Mononuclear cell (primary cell): ENCODE measurements at regions not wholly inside any gene's neighbourhood (a gene's known extent, or its start where the extent isn't known, plus 50 kb on each side); places are given as distances from the start of the nearest gene placed in this dataset.

Source experiments
- H3K27me3 ChIP-seq: 2 replicates; pipeline ENCODE4 v1.6.0; 2011; ENCODE audit warnings: low read length, control low read depth; ENCODE audit not compliant: insufficient read depth
- H3K4me1 ChIP-seq: 2 replicates; pipeline ENCODE4 v1.5.1; 2011; ENCODE audit warnings: mild to moderate bottlenecking, low read length, control low read depth; ENCODE audit not compliant: insufficient read depth
- H3K4me3 ChIP-seq: 2 replicates; pipeline ENCODE4 v1.5.1; 2011; ENCODE audit warnings: mild to moderate bottlenecking, low read length, moderate library complexity
- H3K9me3 ChIP-seq: 2 replicates; pipeline ENCODE4 v1.5.1; 2011; ENCODE audit warnings: low read depth, mild to moderate bottlenecking, control low read depth, low read length

DNA sequence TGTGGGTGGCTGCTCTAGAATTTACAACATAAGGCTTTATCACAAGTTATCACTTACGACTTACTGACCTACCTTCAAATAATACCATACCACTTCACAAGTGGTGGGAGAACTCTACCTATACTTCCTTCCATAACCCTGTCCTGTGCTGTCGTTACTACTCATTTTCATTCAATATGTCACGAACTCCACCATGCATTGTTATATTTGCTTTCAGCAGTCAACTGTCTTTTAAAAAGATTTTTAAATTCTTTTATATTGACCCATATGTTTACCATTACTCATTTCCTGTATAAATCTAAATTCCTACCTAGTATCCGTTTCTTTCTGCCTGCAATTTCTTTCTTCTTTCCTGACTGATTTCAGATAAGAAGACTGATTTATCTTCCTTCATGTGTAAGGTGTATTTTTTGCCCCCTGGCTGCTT, 200.0 kb downstream of the KLF12 start:
- H3K4me3 ChIP-seq: no peak overlapping the region
- H3K27me3 ChIP-seq: no peaks in the 10 kb centered on the region
- peaks cover 3% of the 10 kb centered on the region for H3K4me1 ChIP-seq
- no peaks in the 10 kb centered on the region for H3K9me3 ChIP-seq

DNA sequence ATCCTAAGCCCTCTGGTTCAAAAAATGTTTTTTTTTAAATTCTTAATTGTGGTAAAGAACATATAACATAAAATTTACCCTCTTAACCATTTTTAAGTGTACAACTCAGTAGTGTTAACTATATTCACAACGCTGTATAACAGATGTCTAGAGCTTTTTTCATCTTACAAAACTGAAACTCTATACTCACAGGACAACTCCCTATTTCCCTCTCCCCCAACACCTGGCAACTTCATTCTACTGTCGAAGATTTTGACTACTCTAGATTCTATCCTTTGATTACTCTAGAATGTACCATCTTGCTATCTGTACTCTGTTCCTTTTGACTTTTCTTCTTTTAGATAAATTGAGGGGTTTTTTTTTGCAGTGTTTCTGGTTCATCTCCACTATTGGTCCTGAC, 200.4 kb downstream of the KLF12 start:
- Histone ChIP-seq H3K9me3 (no peaks in the 10 kb centered on the region), H3K4me3 (no peak overlapping the region), H3K4me1 (peaks cover 3% of the 10 kb centered on the region), H3K27me3 (no peaks in the 10 kb centered on the region)

DNA sequence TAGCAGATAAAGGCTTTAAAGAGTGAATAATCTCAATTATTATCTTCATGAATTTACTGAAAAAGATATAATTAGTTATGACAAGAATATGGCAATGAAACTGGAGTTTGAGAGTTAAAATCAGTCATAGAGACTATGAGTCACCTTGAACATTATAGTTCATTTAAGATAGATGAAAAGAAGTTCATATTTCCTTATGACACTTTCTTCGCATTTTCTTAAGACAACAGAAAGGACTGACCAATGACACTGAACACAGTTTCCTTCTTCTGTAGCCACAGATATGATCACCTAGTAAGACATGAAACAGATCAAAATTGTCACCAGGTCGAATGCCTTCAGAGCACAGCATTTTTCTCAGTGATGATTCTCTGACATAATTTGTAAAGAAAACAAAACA, 202.1 kb downstream of the KLF12 start:
- Histone ChIP-seq H3K9me3 (no peaks in the 10 kb centered on the region), H3K4me3 (no peak overlapping the region), H3K4me1 (peaks cover 3% of the 10 kb centered on the region), H3K27me3 (no peaks in the 10 kb centered on the region)

DNA sequence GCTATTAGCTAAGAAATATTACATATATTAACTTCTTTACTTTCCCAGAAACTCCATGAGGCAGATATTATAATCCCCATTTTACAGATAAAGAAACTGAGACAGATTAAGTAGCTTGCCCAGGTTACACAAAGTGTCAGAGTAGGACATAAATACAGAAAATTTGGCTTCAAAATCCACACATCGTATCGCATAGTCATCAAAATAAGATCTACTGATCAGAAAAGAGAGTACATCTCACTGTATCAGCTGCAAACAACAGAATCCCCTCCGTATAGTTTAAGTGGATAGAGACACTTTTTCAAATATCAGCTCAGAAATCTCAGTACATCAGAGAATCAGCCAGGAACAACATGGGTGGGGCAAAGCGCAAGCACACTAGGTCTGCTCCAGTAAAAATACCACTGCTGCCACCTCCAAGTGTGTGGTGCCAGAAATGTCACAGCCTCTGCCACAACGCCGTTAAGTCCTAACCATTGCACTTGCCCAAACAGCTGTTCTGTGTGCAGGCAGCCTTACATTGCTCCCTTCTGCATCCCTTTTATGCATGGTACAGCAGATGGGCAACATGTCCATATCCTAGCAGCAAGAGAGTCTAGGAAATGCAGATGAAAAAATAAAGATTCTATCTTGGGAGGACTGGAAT, 204.8 kb downstream of the KLF12 start:
- Histone ChIP-seq H3K9me3 (no peaks in the 10 kb centered on the region), H3K4me1 (peaks cover 3% of the 10 kb centered on the region), H3K27me3 (no peaks in the 10 kb centered on the region), H3K4me3 (no peak overlapping the region)

DNA sequence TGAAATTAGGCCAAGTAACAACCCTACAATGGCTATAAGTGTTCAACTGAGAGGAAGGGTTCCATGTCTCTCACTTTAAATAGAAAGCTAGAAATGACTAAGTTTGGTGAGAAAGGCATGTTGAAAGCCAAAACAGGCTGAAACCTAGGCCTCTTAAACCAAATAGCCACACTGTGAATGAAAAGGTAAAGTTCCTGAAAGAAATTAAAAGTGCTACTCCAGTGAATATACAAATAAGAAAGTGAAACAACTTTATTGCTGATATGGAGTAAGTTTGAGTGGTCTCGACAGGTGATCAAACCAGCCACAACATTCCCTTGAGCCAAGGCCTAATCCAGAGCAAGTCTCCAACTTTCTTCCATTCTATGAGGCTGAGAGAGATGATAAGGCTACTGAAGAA, 209.6 kb downstream of the KLF12 start:
- H3K4me3 ChIP-seq: no peak overlapping the region
- peaks cover 2% of the 10 kb centered on the region for H3K4me1 ChIP-seq
- H3K27me3 ChIP-seq: no peaks in the 10 kb centered on the region
- H3K9me3 ChIP-seq: no peaks in the 10 kb centered on the region

DNA sequence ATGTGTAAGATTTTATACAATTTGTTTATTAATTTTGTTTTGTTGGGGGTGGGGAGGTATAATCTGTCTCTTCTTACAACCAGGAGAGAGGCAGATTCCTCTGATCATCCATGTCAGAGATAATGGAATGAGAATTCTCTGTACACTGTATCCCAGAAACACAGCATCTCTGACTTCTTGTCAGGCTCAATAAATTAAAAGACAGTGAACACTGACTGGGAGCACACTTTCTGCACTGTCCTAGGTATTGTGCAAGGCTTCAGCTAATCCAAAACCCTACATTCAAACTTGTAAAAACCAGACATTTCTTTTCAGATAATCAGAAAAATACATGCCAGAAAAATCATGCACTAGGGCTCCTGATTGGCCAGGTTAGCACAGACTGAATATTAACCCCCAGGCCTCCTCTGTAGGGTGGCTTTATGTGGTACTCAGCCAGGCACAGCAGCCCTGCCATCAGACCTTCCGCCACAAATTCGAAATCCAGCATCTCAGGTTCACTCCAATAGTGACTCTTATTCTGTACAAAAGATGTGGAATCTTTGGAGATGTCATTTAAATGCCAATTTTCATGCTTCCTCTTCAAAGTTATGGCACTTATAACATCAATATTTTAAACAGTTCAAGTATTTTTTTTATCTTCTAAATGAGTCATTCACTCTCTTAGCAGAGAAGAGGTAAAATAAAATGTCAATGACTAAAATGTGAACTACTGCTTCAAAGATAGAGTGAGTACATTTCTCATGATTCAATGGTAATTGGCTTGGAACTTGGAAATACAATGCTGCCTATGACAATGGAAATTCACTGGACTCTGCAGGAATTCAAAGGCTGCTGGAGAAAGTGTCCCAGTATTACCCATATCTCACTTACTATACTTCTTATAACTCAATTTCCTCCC, 211.5 kb downstream of the KLF12 start:
- Histone ChIP-seq H3K4me1 (no peaks in the 10 kb centered on the region), H3K27me3 (no peaks in the 10 kb centered on the region), H3K4me3 (no peak overlapping the region), H3K9me3 (no peaks in the 10 kb centered on the region)

DNA sequence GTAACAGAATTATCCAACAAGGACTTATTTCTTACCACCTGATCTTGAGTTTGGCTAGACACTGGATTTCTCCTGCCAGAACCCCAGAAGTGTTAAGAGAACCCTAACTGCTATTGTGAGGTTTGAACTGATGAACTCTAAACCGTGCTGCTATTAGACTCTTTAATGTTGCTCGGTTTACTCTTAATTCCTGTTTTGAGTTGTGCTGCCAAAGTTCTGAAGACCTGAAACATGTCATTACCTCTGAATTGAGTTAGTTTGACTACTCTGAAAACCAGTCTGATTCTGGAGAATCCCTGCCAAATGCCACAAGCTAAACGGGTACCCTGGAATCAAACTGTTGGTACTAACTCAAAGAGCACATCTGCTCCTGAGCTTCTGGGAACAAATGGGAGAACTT, 215.5 kb downstream of the KLF12 start:
- Histone ChIP-seq H3K4me3 (no peak overlapping the region), H3K27me3 (no peaks in the 10 kb centered on the region), H3K9me3 (no peaks in the 10 kb centered on the region), H3K4me1 (no peaks in the 10 kb centered on the region)

DNA sequence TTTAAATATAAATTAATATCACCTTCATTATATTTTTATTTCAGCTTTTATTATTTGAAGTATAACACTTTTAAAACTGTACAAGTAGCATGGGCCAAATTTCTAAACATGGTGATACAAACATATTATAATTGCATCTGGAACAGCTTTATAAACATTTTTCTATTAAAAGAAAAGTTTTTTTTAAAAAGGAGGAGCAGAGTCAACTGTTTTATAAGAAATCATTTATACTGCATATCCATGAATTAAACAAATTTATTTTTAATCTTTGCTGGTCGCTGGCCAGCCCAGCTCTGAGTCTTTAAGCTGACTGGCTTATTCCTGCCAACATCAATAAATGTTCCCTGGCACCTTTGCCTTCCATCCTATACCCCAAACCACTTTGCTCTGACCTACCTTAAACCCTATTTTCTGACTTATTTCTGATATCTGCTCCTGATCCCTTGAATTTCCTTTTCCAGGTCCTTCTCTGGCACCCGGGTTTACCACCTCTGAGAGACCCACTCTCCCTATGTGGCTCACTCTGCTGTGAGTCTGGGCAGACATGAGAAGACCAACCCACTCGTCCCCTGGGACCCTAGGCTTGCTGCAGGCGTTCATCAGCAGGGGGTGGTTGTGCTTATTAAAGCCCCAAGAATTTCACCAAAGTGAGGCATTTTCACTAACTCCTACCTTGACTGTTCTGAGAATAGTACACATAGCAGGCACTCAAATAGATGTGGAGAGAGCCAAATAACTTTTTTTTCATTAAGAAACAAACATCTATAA, 220.3 kb downstream of the KLF12 start:
- H3K9me3 ChIP-seq: no peaks in the 10 kb centered on the region
- H3K4me1 ChIP-seq: no peaks in the 10 kb centered on the region
- H3K27me3 ChIP-seq: no peaks in the 10 kb centered on the region
- no peak overlapping the region for H3K4me3 ChIP-seq

DNA sequence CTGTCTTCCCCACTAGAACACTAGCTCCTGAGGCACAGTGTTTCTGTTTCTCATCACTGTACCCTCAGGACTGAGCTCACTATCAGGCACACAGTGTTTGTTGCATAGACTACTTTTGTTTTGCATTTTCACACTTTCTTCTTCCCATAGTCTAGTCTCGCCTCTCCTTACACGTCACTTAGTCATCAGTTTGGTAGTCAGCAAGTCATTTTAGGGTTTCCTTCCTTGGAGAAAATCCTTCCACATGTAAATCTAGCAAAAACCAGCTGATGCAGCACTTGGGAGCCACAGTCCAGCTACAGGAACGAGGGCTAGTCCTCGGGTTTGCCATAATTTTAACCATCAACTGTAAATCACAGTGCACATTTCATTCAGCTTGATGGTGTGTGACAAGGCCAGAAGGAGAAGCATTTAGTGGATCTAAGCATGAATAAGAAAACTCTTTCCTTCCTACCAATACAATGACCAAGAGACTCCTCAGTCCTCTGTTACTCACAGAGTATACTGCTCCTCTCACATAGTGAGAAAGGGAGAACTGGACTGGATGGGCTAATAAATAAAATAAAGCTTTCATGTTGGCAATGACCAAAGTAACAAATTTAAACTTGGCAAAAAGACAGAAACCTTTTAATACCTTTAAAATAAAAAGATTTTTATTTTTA, 221.0 kb downstream of the KLF12 start:
- no peak overlapping the region for H3K4me3 ChIP-seq
- H3K27me3 ChIP-seq: no peaks in the 10 kb centered on the region
- H3K9me3 ChIP-seq: no peaks in the 10 kb centered on the region
- H3K4me1 ChIP-seq: no peaks in the 10 kb centered on the region

DNA sequence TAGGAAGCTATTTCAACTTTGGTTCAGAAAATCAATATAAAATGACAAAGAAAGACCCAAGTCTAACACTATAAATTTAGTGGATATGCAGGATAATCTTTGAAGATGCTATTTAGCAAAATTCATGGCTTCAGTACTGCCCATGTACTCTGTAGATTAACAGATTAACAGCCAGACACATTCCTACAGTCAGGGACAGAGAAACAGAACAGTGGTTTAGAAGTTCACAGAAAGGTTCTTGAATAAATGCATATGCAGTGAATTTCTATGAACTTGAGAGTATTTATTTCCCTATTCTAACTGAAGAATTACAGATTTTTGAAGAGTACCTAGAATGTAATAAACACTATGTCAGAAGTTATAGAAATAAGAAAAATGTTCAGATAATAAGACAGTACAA, 222.8 kb downstream of the KLF12 start:
- Histone ChIP-seq H3K9me3 (no peaks in the 10 kb centered on the region), H3K4me3 (no peak overlapping the region), H3K4me1 (no peaks in the 10 kb centered on the region), H3K27me3 (no peaks in the 10 kb centered on the region)

DNA sequence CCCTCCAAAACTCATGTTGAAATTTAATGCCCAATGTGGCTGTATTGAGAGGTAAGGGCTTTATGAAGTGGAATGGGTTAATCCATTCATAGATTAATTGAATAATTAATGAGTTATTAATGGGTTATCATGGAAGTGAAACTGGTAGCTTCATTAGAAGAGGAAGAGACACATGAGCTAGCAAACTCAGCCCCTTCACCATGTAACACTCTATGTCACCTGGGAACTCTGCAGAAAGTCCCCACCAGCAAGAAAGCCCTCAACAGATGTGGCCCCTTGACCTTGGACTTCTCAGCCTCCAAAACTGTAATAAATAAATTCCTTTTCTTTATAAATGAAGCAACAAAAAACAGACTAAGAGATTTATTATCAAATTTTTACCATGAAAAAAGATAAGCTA, 223.5 kb downstream of the KLF12 start:
- H3K27me3 ChIP-seq: no peaks in the 10 kb centered on the region
- no peaks in the 10 kb centered on the region for H3K9me3 ChIP-seq
- H3K4me3 ChIP-seq: no peak overlapping the region
- H3K4me1 ChIP-seq: no peaks in the 10 kb centered on the region

DNA sequence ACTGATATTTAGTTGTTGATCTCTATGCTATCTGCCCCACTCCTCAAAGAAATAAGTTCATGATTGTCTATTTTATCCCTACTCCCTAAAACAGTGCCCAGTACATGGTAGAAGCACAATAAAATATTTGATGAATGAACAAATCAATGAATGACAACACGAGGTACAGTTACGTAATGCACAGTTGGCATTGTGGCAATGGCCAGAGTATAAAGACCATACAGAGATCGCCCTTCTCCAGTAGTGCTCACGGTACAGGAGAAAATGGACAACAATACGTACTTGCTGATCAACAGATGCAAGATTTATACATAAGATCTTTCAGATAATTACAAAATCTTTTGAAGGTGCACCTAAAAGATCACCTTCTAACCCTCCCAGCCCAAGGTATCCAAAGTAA, 225.4 kb downstream of the KLF12 start:
- no peak overlapping the region for H3K4me3 ChIP-seq
- H3K4me1 ChIP-seq: no peaks in the 10 kb centered on the region
- H3K27me3 ChIP-seq: no peaks in the 10 kb centered on the region
- no peaks in the 10 kb centered on the region for H3K9me3 ChIP-seq

DNA sequence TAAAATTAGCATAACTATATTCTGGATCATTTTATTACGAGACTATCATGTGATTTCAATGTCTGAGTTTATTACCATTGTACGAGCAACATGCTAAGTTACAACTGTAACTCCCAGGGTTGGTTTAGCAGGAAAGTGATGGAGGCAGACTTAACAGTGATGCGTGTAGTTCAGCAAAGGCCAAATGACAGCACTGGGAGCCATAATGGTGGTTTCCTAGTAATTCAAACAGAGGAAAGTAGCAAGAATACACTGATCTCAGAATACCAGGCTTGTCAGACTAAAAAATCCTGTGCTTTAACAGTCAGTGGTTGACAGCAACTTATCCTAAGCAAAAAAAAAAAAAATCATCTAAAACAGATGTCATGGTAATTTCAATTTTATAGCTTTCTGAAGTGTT, 229.6 kb downstream of the KLF12 start:
- H3K9me3 ChIP-seq: no peaks in the 10 kb centered on the region
- no peaks in the 10 kb centered on the region for H3K27me3 ChIP-seq
- no peak overlapping the region for H3K4me3 ChIP-seq
- H3K4me1 ChIP-seq: no peaks in the 10 kb centered on the region

DNA sequence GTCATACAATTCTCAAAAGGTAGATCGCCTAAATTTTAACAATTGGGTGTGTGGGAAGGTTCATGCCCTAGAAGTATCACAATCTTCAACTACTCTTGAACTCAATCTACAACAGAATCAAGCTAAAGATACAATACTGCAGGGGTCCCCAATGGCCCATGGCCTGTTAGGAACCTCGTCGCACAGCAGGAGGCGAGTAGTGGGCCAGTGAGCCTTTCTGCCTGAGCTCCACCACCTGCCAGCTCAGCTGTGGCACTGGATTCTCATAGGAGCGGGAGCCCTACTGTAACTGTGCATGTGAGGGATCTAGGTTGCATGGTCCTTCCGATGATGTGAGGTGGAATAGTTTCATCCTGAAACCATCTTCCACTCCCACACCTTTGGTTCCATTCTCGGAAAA, 230.6 kb downstream of the KLF12 start:
- H3K27me3 ChIP-seq: no peaks in the 10 kb centered on the region
- H3K4me1 ChIP-seq: no peaks in the 10 kb centered on the region
- H3K9me3 ChIP-seq: no peaks in the 10 kb centered on the region
- H3K4me3 ChIP-seq: no peak overlapping the region

DNA sequence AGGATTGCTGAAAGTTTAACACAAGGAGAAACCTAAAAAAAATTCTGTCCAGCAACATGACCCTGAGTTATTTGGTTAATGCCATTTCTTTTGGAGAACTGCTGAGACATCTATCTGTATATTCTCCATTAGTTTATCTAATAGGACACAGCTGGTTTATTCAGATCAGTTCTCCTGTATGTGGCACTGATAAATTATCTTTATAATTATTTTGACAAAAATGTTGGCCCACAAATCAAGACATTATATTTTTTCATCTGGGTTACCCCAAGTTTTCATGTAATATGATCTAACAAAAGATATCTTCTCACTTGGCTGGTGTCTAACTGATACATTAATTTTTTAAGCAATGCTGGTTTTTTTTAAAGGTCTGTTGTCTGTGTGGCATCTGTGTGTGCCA, 231.4 kb downstream of the KLF12 start:
- H3K4me1 ChIP-seq: no peaks in the 10 kb centered on the region
- H3K4me3 ChIP-seq: no peak overlapping the region
- no peaks in the 10 kb centered on the region for H3K9me3 ChIP-seq
- no peaks in the 10 kb centered on the region for H3K27me3 ChIP-seq
